Osteoblast (primary cell): ENCODE measurements at regions not wholly inside any gene's neighbourhood (a gene's known extent, or its start where the extent isn't known, plus 50 kb on each side); places are given as distances from the start of the nearest gene placed in this dataset.
"Not testable (repeated sequence)": the region's sequence is repeated elsewhere in the genome, so short reads cannot be mapped to it uniquely, and the experiment has no call there.

ENCODE experiments used
- DNase-seq: peaks from one replicate; pipeline ENCODE4 v3.0.0; 2011; ENCODE audit warnings: low spot score, mixed read lengths; ENCODE audit not compliant: insufficient read length; ENCODE audit errors: missing footprints
- H2AFZ ChIP-seq: 2 replicates; pipeline ENCODE4 v1.6.0; 2011; ENCODE audit warnings: mild to moderate bottlenecking, low read length
- H3K27ac ChIP-seq: 2 replicates; pipeline ENCODE4 v1.5.1; 2011; ENCODE audit warnings: mild to moderate bottlenecking, low read depth, low read length, moderate library complexity
- H3K27me3 ChIP-seq: 2 replicates; pipeline ENCODE4 v1.6.0; 2012; ENCODE audit warnings: mild to moderate bottlenecking, control low read depth, inconsistent platforms, low read length, moderate library complexity; ENCODE audit not compliant: insufficient read depth
- H3K36me3 ChIP-seq: 2 replicates; pipeline ENCODE4 v1.5.1; 2011; ENCODE audit warnings: mild to moderate bottlenecking, low read length, control low read depth, moderate library complexity; ENCODE audit not compliant: insufficient read depth
- H3K4me1 ChIP-seq: 2 replicates; pipeline ENCODE4 v1.5.1; 2011; ENCODE audit warnings: mild to moderate bottlenecking, low read length, control low read depth, moderate library complexity; ENCODE audit not compliant: insufficient read depth
- H3K4me2 ChIP-seq: 2 replicates; pipeline ENCODE4 v1.6.0; 2011; ENCODE audit warnings: mild to moderate bottlenecking, low read length; ENCODE audit not compliant: insufficient read depth
- H3K4me3 ChIP-seq: fragments of 200-600 bp; sonication (generic); 3 replicates; pipeline ENCODE4 v1.5.1; 2012; ENCODE audit warnings: mild to moderate bottlenecking, low read length, inconsistent platforms; ENCODE audit not compliant: insufficient read depth
- H3K79me2 ChIP-seq: 2 replicates; pipeline ENCODE4 v1.6.0; 2012; ENCODE audit warnings: mild to moderate bottlenecking, low read length, control low read depth, inconsistent platforms; ENCODE audit not compliant: insufficient read depth
- H3K9me3 ChIP-seq: 2 replicates; pipeline ENCODE4 v1.5.1; 2011; ENCODE audit warnings: low read depth, low read length, control low read depth
- H4K20me1 ChIP-seq: 2 replicates; pipeline ENCODE4 v1.6.0; 2012; ENCODE audit warnings: mild to moderate bottlenecking, low read length, control low read depth; ENCODE audit not compliant: insufficient read depth
- TF ChIP-seq, protein P1 (sequence below): IDR thresholded peaks from 2 replicates; pipeline ENCODE4 v1.5.1; 2011; ENCODE audit warnings: mild to moderate bottlenecking, low read depth, low read length, moderate library complexity; ENCODE audit errors: extremely low read depth

DNA sequence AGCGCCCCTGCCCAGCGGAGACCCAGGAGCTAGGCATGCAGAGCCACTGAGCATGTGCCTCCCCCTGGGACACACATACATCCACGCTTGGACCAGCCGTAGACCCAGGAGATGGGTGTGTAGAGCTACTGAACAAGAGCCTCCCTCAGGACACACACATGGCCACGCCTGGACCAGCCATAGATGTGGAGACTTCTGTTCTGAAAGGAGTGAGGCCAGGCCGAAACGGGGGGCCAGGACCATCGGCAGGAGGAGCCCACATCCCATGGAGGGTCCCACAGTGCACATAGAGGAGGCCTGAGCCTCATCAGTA, 340.4 kb downstream of the TCERG1L start:
- no peak overlapping the region for H2AFZ ChIP-seq
- H3K36me3 ChIP-seq = no peaks in the 10 kb centered on the region
- H3K4me1 ChIP-seq = no peaks in the 10 kb centered on the region
- H3K79me2 ChIP-seq = no peaks in the 10 kb centered on the region
- H3K9me3 ChIP-seq = no peaks in the 10 kb centered on the region
- H3K27me3 ChIP-seq = no peaks in the 10 kb centered on the region
- H4K20me1 ChIP-seq = no peaks in the 10 kb centered on the region
- H3K27ac ChIP-seq = no peak overlapping the region
- H3K4me3 ChIP-seq = no peak overlapping the region
- H3K4me2 ChIP-seq = no peak overlapping the region
- TF ChIP-seq, protein P1, sequence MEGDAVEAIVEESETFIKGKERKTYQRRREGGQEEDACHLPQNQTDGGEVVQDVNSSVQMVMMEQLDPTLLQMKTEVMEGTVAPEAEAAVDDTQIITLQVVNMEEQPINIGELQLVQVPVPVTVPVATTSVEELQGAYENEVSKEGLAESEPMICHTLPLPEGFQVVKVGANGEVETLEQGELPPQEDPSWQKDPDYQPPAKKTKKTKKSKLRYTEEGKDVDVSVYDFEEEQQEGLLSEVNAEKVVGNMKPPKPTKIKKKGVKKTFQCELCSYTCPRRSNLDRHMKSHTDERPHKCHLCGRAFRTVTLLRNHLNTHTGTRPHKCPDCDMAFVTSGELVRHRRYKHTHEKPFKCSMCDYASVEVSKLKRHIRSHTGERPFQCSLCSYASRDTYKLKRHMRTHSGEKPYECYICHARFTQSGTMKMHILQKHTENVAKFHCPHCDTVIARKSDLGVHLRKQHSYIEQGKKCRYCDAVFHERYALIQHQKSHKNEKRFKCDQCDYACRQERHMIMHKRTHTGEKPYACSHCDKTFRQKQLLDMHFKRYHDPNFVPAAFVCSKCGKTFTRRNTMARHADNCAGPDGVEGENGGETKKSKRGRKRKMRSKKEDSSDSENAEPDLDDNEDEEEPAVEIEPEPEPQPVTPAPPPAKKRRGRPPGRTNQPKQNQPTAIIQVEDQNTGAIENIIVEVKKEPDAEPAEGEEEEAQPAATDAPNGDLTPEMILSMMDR = no peak
- no peak for DNase-seq

DNA sequence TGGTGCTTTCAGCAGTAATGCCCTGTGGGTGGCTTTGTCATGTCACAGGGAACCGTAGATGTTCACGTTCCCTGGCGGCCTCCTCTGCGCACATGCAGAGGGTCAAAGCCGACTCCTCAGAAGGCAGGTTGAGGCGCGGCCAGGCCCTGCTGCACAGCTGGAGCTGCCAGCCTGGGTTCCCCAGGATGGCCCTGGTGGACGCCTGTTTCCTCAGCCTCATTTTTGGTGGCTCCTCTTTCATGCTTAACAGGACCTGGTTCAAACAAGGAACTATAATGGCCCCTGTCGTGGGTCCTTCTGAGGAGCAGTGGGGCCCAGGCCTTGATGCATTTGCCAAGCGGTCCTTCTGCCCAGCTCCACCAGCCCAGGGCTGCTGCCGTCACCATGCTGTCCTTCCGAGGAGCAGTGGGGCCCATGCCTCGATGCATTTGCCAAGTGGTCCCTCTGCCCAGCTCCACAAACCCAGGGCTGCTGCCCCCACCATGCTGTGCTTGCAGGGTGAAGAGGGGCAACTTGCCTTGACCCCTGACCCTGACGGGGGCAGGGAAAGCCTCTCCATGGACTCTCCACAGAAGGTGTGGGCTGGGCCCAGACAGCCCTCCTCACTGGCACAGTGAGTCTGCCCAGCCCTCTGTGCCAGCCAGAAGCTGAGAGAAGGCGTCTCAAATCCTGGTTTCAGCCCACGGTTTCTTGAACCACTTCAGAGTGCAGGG, 338.2 kb downstream of the TCERG1L start:
- Histone ChIP-seq H3K79me2 (no peaks in the 10 kb centered on the region), H3K27me3 (no peaks in the 10 kb centered on the region), H3K4me3 (no peak overlapping the region), H4K20me1 (no peaks in the 10 kb centered on the region), H3K4me2 (no peak overlapping the region), H3K9me3 (no peaks in the 10 kb centered on the region), H2AFZ (no peak overlapping the region), H3K27ac (no peak overlapping the region), H3K4me1 (no peaks in the 10 kb centered on the region), H3K36me3 (no peaks in the 10 kb centered on the region)
- TF ChIP-seq, protein P1 = no peak
- DNase-seq = no peak

DNA sequence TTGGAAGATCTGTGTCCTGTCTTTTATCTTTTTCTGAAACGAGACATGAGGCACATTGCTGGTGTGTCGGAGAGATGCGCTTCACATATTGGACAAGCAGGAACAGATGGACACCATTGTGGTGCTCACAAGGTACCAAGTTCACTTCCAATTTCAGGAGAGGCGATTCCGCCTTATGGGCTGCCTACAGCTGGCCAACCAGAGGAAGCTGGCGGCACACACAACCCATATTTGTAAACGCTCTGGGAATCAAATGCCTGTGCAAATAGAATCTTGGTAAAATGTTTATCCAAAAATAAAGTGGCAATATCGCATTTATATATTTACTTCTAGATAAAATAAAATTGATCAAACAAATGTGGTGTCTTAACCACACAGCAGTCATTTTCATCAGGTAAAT, 337.4 kb downstream of the TCERG1L start:
- no peaks in the 10 kb centered on the region for H3K9me3 ChIP-seq
- TF ChIP-seq, protein P1 = no peak
- H3K36me3 ChIP-seq = no peaks in the 10 kb centered on the region
- no peaks in the 10 kb centered on the region for H4K20me1 ChIP-seq
- no peak overlapping the region for H3K27ac ChIP-seq
- no peak overlapping the region for H2AFZ ChIP-seq
- no peak overlapping the region for H3K4me3 ChIP-seq
- DNase-seq = no peak
- no peak overlapping the region for H3K4me2 ChIP-seq
- H3K27me3 ChIP-seq = no peaks in the 10 kb centered on the region
- no peaks in the 10 kb centered on the region for H3K4me1 ChIP-seq
- H3K79me2 ChIP-seq = no peaks in the 10 kb centered on the region

DNA sequence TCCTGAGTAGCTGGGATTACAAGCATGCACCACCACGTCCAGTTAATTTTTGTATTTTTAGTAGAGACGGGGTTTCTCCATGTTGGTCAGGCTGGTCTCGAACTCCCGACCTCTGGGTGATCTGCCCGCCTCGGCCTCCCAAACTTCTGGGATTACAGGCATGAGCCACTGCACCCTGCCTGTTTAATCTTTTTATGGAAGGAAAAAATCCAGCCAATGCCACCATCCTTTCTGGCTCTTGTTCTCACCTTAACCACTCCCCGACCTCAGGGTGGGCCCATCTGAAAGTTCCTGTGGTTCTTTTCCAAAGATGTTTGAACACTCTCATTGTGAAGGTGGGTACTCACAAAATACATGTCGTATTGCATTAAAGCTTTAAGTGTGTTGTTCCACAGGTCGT, 336.2 kb downstream of the TCERG1L start:
- not testable (repeated sequence) for H4K20me1 ChIP-seq, H2AFZ ChIP-seq, H3K79me2 ChIP-seq, H3K4me1 ChIP-seq, H3K27me3 ChIP-seq, DNase-seq, H3K4me2 ChIP-seq, H3K36me3 ChIP-seq, H3K27ac ChIP-seq, H3K4me3 ChIP-seq, H3K9me3 ChIP-seq
